Retinal pigment epithelial cell (primary cell): ENCODE measurements at regions not wholly inside any gene's neighbourhood (a gene's known extent, or its start where the extent isn't known, plus 50 kb on each side); places are given as distances from the start of the nearest gene placed in this dataset.
"Not testable (repeated sequence)": the region's sequence is repeated elsewhere in the genome, so short reads cannot be mapped to it uniquely, and the experiment has no call there.

Source experiments
- DNase-seq: peaks from one replicate; pipeline ENCODE4 v3.0.0-alpha.2; 2010; ENCODE audit warnings: low read depth
- H3K4me3 ChIP-seq: 2 replicates; pipeline ENCODE4 v1.5.1; 2011; ENCODE audit warnings: mild to moderate bottlenecking, low read length, control low read depth, moderate library complexity
- TF ChIP-seq, protein P1 (sequence below): conservative IDR thresholded peaks from 2 replicates; pipeline ENCODE4 v1.5.1; 2011; ENCODE audit warnings: low read depth, low read length, control low read depth, inconsistent platforms

DNA sequence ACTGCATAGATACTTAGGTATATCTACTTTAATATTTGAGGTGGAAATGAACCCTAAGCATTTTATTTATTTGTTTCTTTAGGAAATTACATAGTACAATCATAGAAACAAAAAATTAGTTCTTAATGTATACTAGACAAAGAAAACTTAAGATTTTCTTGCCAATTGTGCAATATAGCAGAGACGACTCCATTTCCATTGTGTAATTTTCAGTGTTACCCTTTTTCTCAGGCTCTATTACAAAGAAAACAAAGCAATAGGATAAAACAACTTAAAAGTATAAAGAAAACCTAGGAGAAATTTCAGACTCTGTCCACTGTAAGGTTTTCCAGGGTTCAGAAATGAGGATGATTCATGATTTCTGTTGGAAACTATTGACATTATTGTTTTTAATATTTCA lies 89.0 kb upstream of the SERTAD2 start:
- no peak for DNase-seq
- TF ChIP-seq, protein P1, sequence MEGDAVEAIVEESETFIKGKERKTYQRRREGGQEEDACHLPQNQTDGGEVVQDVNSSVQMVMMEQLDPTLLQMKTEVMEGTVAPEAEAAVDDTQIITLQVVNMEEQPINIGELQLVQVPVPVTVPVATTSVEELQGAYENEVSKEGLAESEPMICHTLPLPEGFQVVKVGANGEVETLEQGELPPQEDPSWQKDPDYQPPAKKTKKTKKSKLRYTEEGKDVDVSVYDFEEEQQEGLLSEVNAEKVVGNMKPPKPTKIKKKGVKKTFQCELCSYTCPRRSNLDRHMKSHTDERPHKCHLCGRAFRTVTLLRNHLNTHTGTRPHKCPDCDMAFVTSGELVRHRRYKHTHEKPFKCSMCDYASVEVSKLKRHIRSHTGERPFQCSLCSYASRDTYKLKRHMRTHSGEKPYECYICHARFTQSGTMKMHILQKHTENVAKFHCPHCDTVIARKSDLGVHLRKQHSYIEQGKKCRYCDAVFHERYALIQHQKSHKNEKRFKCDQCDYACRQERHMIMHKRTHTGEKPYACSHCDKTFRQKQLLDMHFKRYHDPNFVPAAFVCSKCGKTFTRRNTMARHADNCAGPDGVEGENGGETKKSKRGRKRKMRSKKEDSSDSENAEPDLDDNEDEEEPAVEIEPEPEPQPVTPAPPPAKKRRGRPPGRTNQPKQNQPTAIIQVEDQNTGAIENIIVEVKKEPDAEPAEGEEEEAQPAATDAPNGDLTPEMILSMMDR, result no peak
- H3K4me3 ChIP-seq, result no peak overlapping the region

- no peak for DNase-seq
- H3K4me3 ChIP-seq, result no peak overlapping the region
- TF ChIP-seq, protein P1, result no peak
Observed at GRCh38 chr2:64743739-64744330, 90.1 kb upstream of the SERTAD2 start.

DNA sequence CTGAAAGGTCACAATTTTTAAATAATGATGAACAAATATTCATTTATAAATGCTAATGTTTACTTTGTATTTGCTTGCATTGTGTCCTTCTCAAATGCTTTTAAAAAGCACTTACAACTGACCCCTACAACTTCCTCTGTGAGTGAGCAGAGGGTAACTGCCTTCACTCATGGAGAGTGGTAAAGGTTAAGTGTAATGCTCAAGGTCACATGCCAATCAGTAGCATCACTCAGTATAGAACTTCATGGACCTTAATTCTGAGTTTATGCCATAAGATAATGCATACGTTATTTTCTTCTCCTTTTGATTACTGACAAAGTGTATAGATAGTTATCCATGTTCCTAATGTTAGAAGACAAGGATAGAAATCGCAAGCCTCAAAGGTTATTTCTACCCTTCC lies 91.8 kb upstream of the SERTAD2 start:
- no peak overlapping the region for H3K4me3 ChIP-seq
- TF ChIP-seq, protein P1, result no peak
- DNase-seq, result no peak

GRCh38 chr2:64747690-64748091 lies 94.0 kb upstream of the SERTAD2 start:
- H3K4me3 ChIP-seq, DNase-seq: not testable (repeated sequence)

DNA sequence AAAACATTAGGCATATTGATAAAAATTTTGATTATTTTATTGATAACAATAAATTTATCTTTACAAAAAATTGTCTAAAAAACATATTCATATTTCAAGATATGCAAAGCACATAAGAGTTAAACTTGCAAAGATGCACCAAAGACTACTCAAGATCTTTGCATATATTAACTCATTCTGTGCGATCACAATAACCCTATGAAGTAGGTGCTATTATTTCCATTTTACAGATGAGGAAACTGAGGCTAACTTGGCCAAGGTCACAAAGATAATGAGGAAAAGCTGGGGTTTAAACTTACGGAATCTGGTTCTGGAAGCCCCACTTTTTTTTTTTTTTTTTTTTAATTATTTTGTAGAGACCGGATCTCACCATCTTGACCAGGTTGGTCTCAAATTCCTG lies 94.4 kb upstream of the SERTAD2 start:
- TF ChIP-seq, protein P1, result no peak
- DNase-seq, result no peak
- H3K4me3 ChIP-seq, result no peak overlapping the region

GRCh38 chr2:64748561-64748960 lies 94.8 kb upstream of the SERTAD2 start:
- H3K4me3 ChIP-seq, result no peak overlapping the region
- DNase-seq, result no peak
- TF ChIP-seq, protein P1, result no peak

GRCh38 chr2:64749446-64749845 lies 95.7 kb upstream of the SERTAD2 start:
- DNase-seq, result no peak
- TF ChIP-seq, protein P1, result no peak
- peak overlapping the region; percentile 81 for H3K4me3 ChIP-seq
